K562 (cell line): ENCODE measurements at regions not wholly inside any gene's neighbourhood (a gene's known extent, or its start where the extent isn't known, plus 50 kb on each side); places are given as distances from the start of the nearest gene placed in this dataset.

Experiments
- ETV5 ChIP-seq: sonication (generic); formaldehyde crosslinking; IDR thresholded peaks from 2 replicates; pipeline ENCODE4 v1.4.0; 2020; ENCODE audit warnings: low read depth, mild to moderate bottlenecking, missing genetic modification reagents
- GMEB1 ChIP-seq: fragments of 250-450 bp; sonication (Bioruptor Pico); IDR thresholded peaks from 2 replicates; pipeline ENCODE4 v1.4.0; 2020; ENCODE audit warnings: mild to moderate bottlenecking
- GTF2B ChIP-seq: IDR thresholded peaks from 2 replicates; pipeline ENCODE4 v1.6.1; 2011; ENCODE audit not compliant: insufficient read length; ENCODE audit errors: extremely low read depth
- NR1H2 ChIP-seq: sonication (generic); formaldehyde crosslinking; IDR thresholded peaks from 2 replicates; pipeline ENCODE4 v1.4.0; 2020; ENCODE audit warnings: mild to moderate bottlenecking, missing genetic modification reagents
- TFAM ChIP-seq: fragments of 250-450 bp; sonication (Bioruptor Pico); conservative IDR thresholded peaks from 2 replicates; pipeline ENCODE4 v1.5.0; 2021; ENCODE audit warnings: mild to moderate bottlenecking, moderate library complexity
- ZBTB40 ChIP-seq, 2 experiments: fragments of 450-650 bp in 1 of 2; sonication (generic) in 1 of 2; formaldehyde crosslinking in 1 of 2; IDR thresholded peaks; 2 replicates each; pipeline versions ENCODE4 v1.7.1 to v1.9.0; 2016 to 2022; ENCODE audit warnings: inconsistent platforms in 1 of 2, mild to moderate bottlenecking in 1 of 2, missing genetic modification reagents in 1 of 2
- ZNF324 ChIP-seq: fragments of 250-450 bp; sonication (Bioruptor Pico); IDR thresholded peaks from 2 replicates; pipeline ENCODE4 v1.4.0; 2020; ENCODE audit warnings: mild to moderate bottlenecking
- TF ChIP-seq, protein P1 (sequence below): fragments of 450-650 bp; IDR thresholded peaks from 2 replicates; pipeline ENCODE4 v1.6.1; 2017; ENCODE audit warnings: mild to moderate bottlenecking, moderate library complexity

GRCh38 chr7:9324513-9324912 is 891.1 kb downstream of the NXPH1 start (continued):
- no peak for TF ChIP-seq ZBTB40 (IDR thresholded peaks at IDR 0.05)
- no peak for TF ChIP-seq ZBTB40 (CRISPR knock-in tag; IDR thresholded peaks at IDR 0.05)
- no peak for TF ChIP-seq GTF2B
- no peak for TF ChIP-seq ZNF324 (CRISPR knock-in tag)
- TF ChIP-seq TFAM (CRISPR knock-in tag): no peak
- TF ChIP-seq GMEB1 (CRISPR knock-in tag): no peak
- TF ChIP-seq NR1H2: no peak
- TF ChIP-seq, protein P1, sequence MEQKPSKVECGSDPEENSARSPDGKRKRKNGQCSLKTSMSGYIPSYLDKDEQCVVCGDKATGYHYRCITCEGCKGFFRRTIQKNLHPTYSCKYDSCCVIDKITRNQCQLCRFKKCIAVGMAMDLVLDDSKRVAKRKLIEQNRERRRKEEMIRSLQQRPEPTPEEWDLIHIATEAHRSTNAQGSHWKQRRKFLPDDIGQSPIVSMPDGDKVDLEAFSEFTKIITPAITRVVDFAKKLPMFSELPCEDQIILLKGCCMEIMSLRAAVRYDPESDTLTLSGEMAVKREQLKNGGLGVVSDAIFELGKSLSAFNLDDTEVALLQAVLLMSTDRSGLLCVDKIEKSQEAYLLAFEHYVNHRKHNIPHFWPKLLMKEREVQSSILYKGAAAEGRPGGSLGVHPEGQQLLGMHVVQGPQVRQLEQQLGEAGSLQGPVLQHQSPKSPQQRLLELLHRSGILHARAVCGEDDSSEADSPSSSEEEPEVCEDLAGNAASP: no peak
- no peak for TF ChIP-seq ETV5
